Adrenal gland (tissue), 9 donors: ENCODE measurements at regions not wholly inside any gene's neighbourhood (a gene's known extent, or its start where the extent isn't known, plus 50 kb on each side); places are given as distances from the start of the nearest gene placed in this dataset.
A peak's percentile ranks its signal among the peaks of the same experiment; 100 is the strongest.

Experiments used
- DNase-seq, 7 donors: peaks; one replicate each; pipeline ENCODE4 v3.0.0-alpha.2; 2019 to 2020
- H3K27ac ChIP-seq, 5 donors: fragments of 200-600 bp; sonication (generic) in 4 of 5; 1 replicate in 3 of 5; 2 replicates in 2 of 5; pipeline versions ENCODE4 v1.5.1 to v1.8.0; 2016 to 2020; ENCODE audit warnings: mild to moderate bottlenecking in 1 of 5
- H3K27me3 ChIP-seq: fragments of 200-600 bp; 2 replicates; pipeline ENCODE4 v1.8.0; 2021
- H3K36me3 ChIP-seq, 2 donors: fragments of 200-600 bp; replicated peaks in 1 of 2; 1 replicate in 1 of 2; 2 replicates in 1 of 2; pipeline versions ENCODE4 v1.5.1 to v1.8.0; 2018 to 2022
- H3K4me1 ChIP-seq, 2 donors: fragments of 200-600 bp; replicated peaks in 1 of 2; 1 replicate in 1 of 2; 2 replicates in 1 of 2; pipeline versions ENCODE4 v1.5.1 to v1.8.0; 2018 to 2021
- H3K4me3 ChIP-seq, 4 donors: fragments of 200-600 bp; sonication (generic) in 3 of 4; one replicate each; pipeline ENCODE4 v1.5.1; 2016 to 2018
- H3K9me3 ChIP-seq, 3 donors: fragments of 200-600 bp; sonication (generic) in 1 of 3; replicated peaks in 1 of 3; 1 replicate in 2 of 3; 2 replicates in 1 of 3; pipeline versions ENCODE4 v1.5.1 to v1.8.0; 2016 to 2021
- CTCF ChIP-seq, 6 experiments: fragments of 450-650 bp in 4 of 6; fragments of 200-600 bp in 2 of 6; sonication (generic) in 1 of 6; IDR thresholded peaks; 1 replicate in 5 of 6; 2 replicates in 1 of 6; pipeline versions ENCODE4 v1.5.1 to v1.8.0; 2016 to 2021; ENCODE audit warnings: antibody characterized with exemption in 6 of 6, mild to moderate bottlenecking in 2 of 6, moderate library complexity in 1 of 6
- POLR2A ChIP-seq, 2 donors: fragments of 450-650 bp; IDR thresholded peaks; one replicate each; pipeline ENCODE4 v1.6.1; 2017; ENCODE audit warnings: antibody characterized with exemption in 2 of 2, mild to moderate bottlenecking in 2 of 2, moderate library complexity in 1 of 2
- WGBS, 4 donors: extraction: QIAGEN DNeasy Blood & Tissue Kit in 2 of 4; methylation state at CpG; one replicate each; pipeline versions ENCODE4 v1.1.5 to v1.1.7; 2013 to 2017; 5-methylcytosine and 5-hydroxymethylcytosine counted together
- intact Hi-C, 2 donors: fragments of 100-400 bp; cut with DNase I; formaldehyde crosslinking; loops; one replicate each; pipeline versions ENCODE4 v1.14.1 to v1.15.0; 2022 to 2023
- donor health status: healthy with polysubstance abuse.
- donor health status: Bipolar disorder and iron deficiency.
- donor health status: DM: yes; HTN: yes; CAD: no.
- donor health status: DM: no; HTN: no; CAD: no.
- donor health status: DM: no; HTN: no; CAD: no.

DNA sequence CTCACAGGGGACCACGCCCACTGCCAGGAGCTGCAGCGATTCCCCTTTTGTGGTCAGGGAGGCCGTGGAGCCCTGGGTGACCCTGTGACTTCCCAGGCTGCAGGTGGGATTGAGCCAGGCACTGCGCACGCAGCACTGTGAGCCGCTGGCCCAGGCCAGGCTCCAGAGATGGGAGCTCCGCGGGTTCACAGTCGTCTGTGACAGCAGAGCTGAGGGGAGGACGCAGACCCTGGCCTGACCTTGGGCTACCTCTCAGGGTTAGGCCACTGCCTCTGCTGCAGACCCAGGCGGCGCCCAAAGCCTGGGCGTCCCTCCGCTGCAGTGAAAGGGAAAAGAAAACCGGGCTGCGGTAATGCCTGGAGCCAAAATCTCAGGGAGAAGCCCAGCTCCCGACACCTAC is 107.5 kb upstream of the GPR26 start:
- DNase-seq: peak in 1 of 7 donors; percentile 38
- Histone ChIP-seq H3K4me3 (no peak overlapping the region), H3K27me3 (no peaks in the 10 kb centered on the region), H3K9me3 (no peaks in the 10 kb centered on the region), H3K36me3 (no peaks in the 10 kb centered on the region), H3K27ac (no peak overlapping the region), H3K4me1 (no peaks in the 10 kb centered on the region)
- WGBS, 4 donors: 72 to 77% (median 73%) methylated on average over 12 to 17 of the region's 17 CpGs
- intact Hi-C loops: loop anchor here (5.0 to 10.0 kb wide), 3 partner anchors 426 to 516 kb away; no protein-coding TSS in a partner anchor
- TF ChIP-seq POLR2A (IDR thresholded peaks at IDR 0.05) (no peak), CTCF (IDR thresholded peaks at IDR 0.05) (no peak)

- Histone ChIP-seq H3K4me1 (no peaks in the 10 kb centered on the region), H3K36me3 (no peaks in the 10 kb centered on the region), H3K27me3 (no peaks in the 10 kb centered on the region), H3K4me3 (no peak overlapping the region), H3K9me3 (no peaks in the 10 kb centered on the region), H3K27ac (no peak overlapping the region)
- WGBS, 4 donors: 44 to 58% (median 47%) methylated on average over 19 to 28 of the region's 28 CpGs
- intact Hi-C loops: loop anchor here (5.0 to 10.0 kb wide), 3 partner anchors 427 to 517 kb away; no protein-coding TSS in a partner anchor
- peak; percentile 60 to 86 (median 75) for DNase-seq
- TF ChIP-seq CTCF (IDR thresholded peaks at IDR 0.05) (peak; percentile 90 to 99 (median 97)), POLR2A (IDR thresholded peaks at IDR 0.05) (no peak)
Observed at GRCh38 chr10:123559066-123559822, 106.9 kb upstream of the GPR26 start.

- DNase-seq: peak in 1 of 7 donors; percentile 45
- intact Hi-C loops: loop anchor here (2.0 to 10.0 kb wide), 5 partner anchors 175 to 517 kb away; no protein-coding TSS in a partner anchor
- Histone ChIP-seq H3K27ac (no peak overlapping the region), H3K36me3 (no peaks in the 10 kb centered on the region), H3K27me3 (no peaks in the 10 kb centered on the region), H3K4me1 (no peaks in the 10 kb centered on the region), H3K4me3 (no peak overlapping the region), H3K9me3 (no peaks in the 10 kb centered on the region)
- TF ChIP-seq POLR2A (IDR thresholded peaks at IDR 0.05) (no peak), CTCF (IDR thresholded peaks at IDR 0.05) (no peak)
- WGBS, 4 donors: 54 to 71% (median 71%) methylated on average over 7 of the region's 7 CpGs
Observed at GRCh38 chr10:123559823-123560092, 106.4 kb upstream of the GPR26 start.

GRCh38 chr10:123560301-123561140 is 105.6 kb upstream of the GPR26 start:
- Histone ChIP-seq H3K4me3 (no peak overlapping the region), H3K36me3 (no peaks in the 10 kb centered on the region), H3K27me3 (no peaks in the 10 kb centered on the region), H3K27ac (no peak overlapping the region), H3K4me1 (no peaks in the 10 kb centered on the region), H3K9me3 (no peaks in the 10 kb centered on the region)
- TF ChIP-seq CTCF (IDR thresholded peaks at IDR 0.05) (no peak), POLR2A (IDR thresholded peaks at IDR 0.05) (no peak)
- 56 to 67% (median 60%) methylated on average over 10 to 13 of the region's 13 CpGs for WGBS, 4 donors
- peak in 2 of 7 donors; percentile 1 to 24 for DNase-seq
- intact Hi-C loops: loop anchor here in 1 of 2 donors (2.0 to 10.0 kb wide), 2 partner anchors 176 to 428 kb away; no protein-coding TSS in a partner anchor
